GM23338 (cell line): ENCODE measurements at regions not wholly inside any gene's neighbourhood (a gene's known extent, or its start where the extent isn't known, plus 50 kb on each side); places are given as distances from the start of the nearest gene placed in this dataset.

Source experiments
- ATAC-seq: fragments of 200-7000 bp; cut with Tn5 transposase; 3 replicates; pipeline ENCODE4 v1.9.1; 2020
- DNase-seq: peaks from one replicate; pipeline ENCODE4 v3.0.0-alpha.2; 2015; ENCODE audit warnings: low spot score
- H2AFZ ChIP-seq: fragments of 200-600 bp; sonication (generic); 2 replicates; pipeline ENCODE4 v1.8.0; 2016; ENCODE audit warnings: antibody characterized with exemption, mild to moderate bottlenecking, moderate library complexity
- H3F3A ChIP-seq: fragments of 200-600 bp; sonication (generic); replicated peaks from 2 replicates; pipeline ENCODE4 v1.8.0; 2017; ENCODE audit warnings: antibody characterized with exemption, mixed run types, low read depth
- H3K27ac ChIP-seq: fragments of 200-600 bp; sonication (generic); 2 replicates; pipeline ENCODE4 v1.6.1; 2016; ENCODE audit warnings: low read depth
- H3K27me3 ChIP-seq: fragments of 200-600 bp; sonication (generic); 2 replicates; pipeline ENCODE4 v1.8.0; 2016; ENCODE audit warnings: mild to moderate bottlenecking, mixed run types, moderate library complexity; ENCODE audit not compliant: insufficient read depth
- H3K36me3 ChIP-seq: fragments of 200-600 bp; sonication (generic); 2 replicates; pipeline ENCODE4 v1.8.0; 2016; ENCODE audit warnings: mild to moderate bottlenecking; ENCODE audit not compliant: insufficient read depth
- H3K4me1 ChIP-seq: fragments of 200-600 bp; sonication (generic); 2 replicates; pipeline ENCODE4 v1.8.0; 2016; ENCODE audit warnings: mild to moderate bottlenecking, moderate library complexity; ENCODE audit not compliant: insufficient read depth
- H3K4me2 ChIP-seq: fragments of 200-600 bp; sonication (generic); 2 replicates; pipeline ENCODE4 v1.7.1; 2017; ENCODE audit warnings: mixed run types
- H3K4me3 ChIP-seq: fragments of 200-600 bp; sonication (generic); 2 replicates; pipeline ENCODE4 v1.6.1; 2016; ENCODE audit warnings: mixed run types
- H3K79me2 ChIP-seq: fragments of 200-600 bp; sonication (generic); replicated peaks from 2 replicates; pipeline ENCODE4 v1.8.0; 2017; ENCODE audit warnings: mild to moderate bottlenecking; ENCODE audit not compliant: insufficient read depth
- H3K9me2 ChIP-seq: fragments of 200-600 bp; sonication (generic); 2 replicates; pipeline ENCODE4 v1.8.0; 2017; ENCODE audit not compliant: insufficient read depth
- H4K20me1 ChIP-seq: fragments of 200-600 bp; sonication (generic); replicated peaks from 2 replicates; pipeline ENCODE4 v1.8.0; 2017; ENCODE audit warnings: mild to moderate bottlenecking; ENCODE audit not compliant: insufficient read depth
- H3K27ac Mint-ChIP-seq: 2 replicates; pipeline ENCODE4 v1.8.0; 2020; ENCODE audit warnings: inconsistent platforms, mild to moderate bottlenecking, moderate library complexity, mixed read lengths
- H3K27me3 Mint-ChIP-seq: 3 replicates; pipeline ENCODE4 v1.8.0; 2022; ENCODE audit warnings: low read depth, mild to moderate bottlenecking, moderate library complexity, mixed read lengths, inconsistent platforms; ENCODE audit not compliant: insufficient read depth, poor library complexity
- H3K36me3 Mint-ChIP-seq: 3 replicates; pipeline ENCODE4 v1.8.0; 2021; ENCODE audit warnings: low read depth, mild to moderate bottlenecking, inconsistent platforms, moderate library complexity, mixed read lengths
- H3K4me1 Mint-ChIP-seq: 3 replicates; pipeline ENCODE4 v1.8.0; 2020; ENCODE audit warnings: mild to moderate bottlenecking, inconsistent platforms, mixed read lengths
- H3K4me3 Mint-ChIP-seq: 3 replicates; pipeline ENCODE4 v1.8.0; 2021; ENCODE audit warnings: moderate library complexity, mild to moderate bottlenecking, inconsistent platforms, mixed read lengths
- H3K9me3 Mint-ChIP-seq: 3 replicates; pipeline ENCODE4 v1.8.0; 2020; ENCODE audit warnings: moderate library complexity, mild to moderate bottlenecking, inconsistent platforms, mixed read lengths
- CREB1 ChIP-seq: fragments of 250-450 bp; sonication (Bioruptor Pico); IDR thresholded peaks from 2 replicates; pipeline ENCODE4 v1.5.0; 2020; ENCODE audit warnings: low read depth, mild to moderate bottlenecking, moderate library complexity
- EZH2 ChIP-seq: fragments of 200-600 bp; sonication (generic); IDR thresholded peaks from one replicate; pipeline ENCODE4 v1.8.0; 2017; ENCODE audit warnings: antibody characterized with exemption, mild to moderate bottlenecking, low read depth; ENCODE audit not compliant: unreplicated experiment
- EZH2phosphoT487 ChIP-seq: fragments of 200-600 bp; sonication (generic); IDR thresholded peaks from one replicate; pipeline ENCODE4 v1.8.1; 2018; ENCODE audit warnings: antibody characterized with exemption; ENCODE audit not compliant: unreplicated experiment
- JUNB ChIP-seq: IDR thresholded peaks from one replicate; pipeline ENCODE4 v1.6.1; 2016; ENCODE audit warnings: antibody characterized with exemption; ENCODE audit not compliant: unreplicated experiment
- NANOG ChIP-seq: IDR thresholded peaks from 2 replicates; pipeline ENCODE4 v1.6.1; 2016; ENCODE audit warnings: antibody characterized with exemption, borderline replicate concordance
- POLR2AphosphoS5 ChIP-seq: IDR thresholded peaks from 2 replicates; pipeline ENCODE4 v1.6.1; 2016; ENCODE audit warnings: antibody characterized with exemption, low read depth
- STAT1 ChIP-seq: IDR thresholded peaks from one replicate; pipeline ENCODE4 v1.6.1; 2016; ENCODE audit warnings: antibody characterized with exemption; ENCODE audit not compliant: unreplicated experiment
- ZNF114 ChIP-seq: fragments of 250-450 bp; sonication (Bioruptor Pico); IDR thresholded peaks from 2 replicates; pipeline ENCODE4 v1.5.0; 2020; ENCODE audit warnings: mild to moderate bottlenecking, moderate library complexity
- ZNF331 ChIP-seq: fragments of 250-450 bp; sonication (Bioruptor Pico); IDR thresholded peaks from 2 replicates; pipeline ENCODE4 v1.5.0; 2020; ENCODE audit warnings: low read depth, mild to moderate bottlenecking, moderate library complexity
- ZNF462 ChIP-seq: fragments of 250-450 bp; sonication (Bioruptor Pico); IDR thresholded peaks from 2 replicates; pipeline ENCODE4 v1.5.0; 2020; ENCODE audit warnings: mild to moderate bottlenecking, moderate library complexity
- TF ChIP-seq, protein P1 (sequence below), 2 experiments: fragments of 200-600 bp in 1 of 2; sonication (generic) in 1 of 2; conservative IDR thresholded peaks; 2 replicates each; pipeline versions ENCODE4 v1.5.1 to v1.6.1; 2016 to 2017; ENCODE audit warnings: antibody characterized with exemption in 2 of 2, low read depth in 2 of 2, mild to moderate bottlenecking in 2 of 2, moderate library complexity in 1 of 2
- TF ChIP-seq, protein P2 (sequence below): IDR thresholded peaks from 2 replicates; pipeline ENCODE4 v1.6.1; 2016; ENCODE audit warnings: antibody characterized with exemption
- TF ChIP-seq, protein P3 (sequence below): IDR thresholded peaks from one replicate; pipeline ENCODE4 v1.6.1; 2018; ENCODE audit warnings: antibody characterized with exemption; ENCODE audit not compliant: unreplicated experiment

GRCh38 chr3:67832817-67833216 lies 178.4 kb upstream of the SUCLG2 start:
- no peak for ATAC-seq
- Histone ChIP-seq H3K9me2 (peaks cover 5% of the 10 kb centered on the region; the same call in 1 of the 2 replicates), H3K79me2 (no peaks in the 10 kb centered on the region), H3K27ac (no peak overlapping the region), H3K4me1 (no peaks in the 10 kb centered on the region), H3K4me2 (no peak overlapping the region), H3K36me3 (peaks cover 3% of the 10 kb centered on the region; the same call in 1 of the 2 replicates), H3K27me3 (no peaks in the 10 kb centered on the region), H2AFZ (no peak overlapping the region), H4K20me1 (no peaks in the 10 kb centered on the region), H3K4me3 (no peak overlapping the region), H3F3A (no peaks in the 10 kb centered on the region)
- Mint-ChIP-seq H3K27ac (no peak overlapping the region), H3K4me1 (no peaks in the 10 kb centered on the region), H3K9me3 (peaks cover 32% of the 10 kb centered on the region), H3K4me3 (no peak overlapping the region), H3K36me3 (peaks cover 8% of the 10 kb centered on the region; the same call in 2 of the 3 replicates), H3K27me3 (no peaks in the 10 kb centered on the region)
- DNase-seq: no peak
- TF ChIP-seq EZH2 (no peak), CREB1 (CRISPR knock-in tag) (no peak), JUNB (no peak), ZNF114 (no peak), POLR2AphosphoS5 (no peak), ZNF462 (CRISPR knock-in tag) (no peak), EZH2phosphoT487 (no peak), STAT1 (no peak), ZNF331 (CRISPR knock-in tag) (no peak), NANOG (no peak)
- TF ChIP-seq, protein P1, sequence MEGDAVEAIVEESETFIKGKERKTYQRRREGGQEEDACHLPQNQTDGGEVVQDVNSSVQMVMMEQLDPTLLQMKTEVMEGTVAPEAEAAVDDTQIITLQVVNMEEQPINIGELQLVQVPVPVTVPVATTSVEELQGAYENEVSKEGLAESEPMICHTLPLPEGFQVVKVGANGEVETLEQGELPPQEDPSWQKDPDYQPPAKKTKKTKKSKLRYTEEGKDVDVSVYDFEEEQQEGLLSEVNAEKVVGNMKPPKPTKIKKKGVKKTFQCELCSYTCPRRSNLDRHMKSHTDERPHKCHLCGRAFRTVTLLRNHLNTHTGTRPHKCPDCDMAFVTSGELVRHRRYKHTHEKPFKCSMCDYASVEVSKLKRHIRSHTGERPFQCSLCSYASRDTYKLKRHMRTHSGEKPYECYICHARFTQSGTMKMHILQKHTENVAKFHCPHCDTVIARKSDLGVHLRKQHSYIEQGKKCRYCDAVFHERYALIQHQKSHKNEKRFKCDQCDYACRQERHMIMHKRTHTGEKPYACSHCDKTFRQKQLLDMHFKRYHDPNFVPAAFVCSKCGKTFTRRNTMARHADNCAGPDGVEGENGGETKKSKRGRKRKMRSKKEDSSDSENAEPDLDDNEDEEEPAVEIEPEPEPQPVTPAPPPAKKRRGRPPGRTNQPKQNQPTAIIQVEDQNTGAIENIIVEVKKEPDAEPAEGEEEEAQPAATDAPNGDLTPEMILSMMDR (conservative IDR thresholded peaks at IDR 0.05; ENCODE audit: low read depth in 2 of 2): no peak
- TF ChIP-seq, protein P2, sequence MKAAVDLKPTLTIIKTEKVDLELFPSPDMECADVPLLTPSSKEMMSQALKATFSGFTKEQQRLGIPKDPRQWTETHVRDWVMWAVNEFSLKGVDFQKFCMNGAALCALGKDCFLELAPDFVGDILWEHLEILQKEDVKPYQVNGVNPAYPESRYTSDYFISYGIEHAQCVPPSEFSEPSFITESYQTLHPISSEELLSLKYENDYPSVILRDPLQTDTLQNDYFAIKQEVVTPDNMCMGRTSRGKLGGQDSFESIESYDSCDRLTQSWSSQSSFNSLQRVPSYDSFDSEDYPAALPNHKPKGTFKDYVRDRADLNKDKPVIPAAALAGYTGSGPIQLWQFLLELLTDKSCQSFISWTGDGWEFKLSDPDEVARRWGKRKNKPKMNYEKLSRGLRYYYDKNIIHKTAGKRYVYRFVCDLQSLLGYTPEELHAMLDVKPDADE: no peak
- TF ChIP-seq, protein P3, sequence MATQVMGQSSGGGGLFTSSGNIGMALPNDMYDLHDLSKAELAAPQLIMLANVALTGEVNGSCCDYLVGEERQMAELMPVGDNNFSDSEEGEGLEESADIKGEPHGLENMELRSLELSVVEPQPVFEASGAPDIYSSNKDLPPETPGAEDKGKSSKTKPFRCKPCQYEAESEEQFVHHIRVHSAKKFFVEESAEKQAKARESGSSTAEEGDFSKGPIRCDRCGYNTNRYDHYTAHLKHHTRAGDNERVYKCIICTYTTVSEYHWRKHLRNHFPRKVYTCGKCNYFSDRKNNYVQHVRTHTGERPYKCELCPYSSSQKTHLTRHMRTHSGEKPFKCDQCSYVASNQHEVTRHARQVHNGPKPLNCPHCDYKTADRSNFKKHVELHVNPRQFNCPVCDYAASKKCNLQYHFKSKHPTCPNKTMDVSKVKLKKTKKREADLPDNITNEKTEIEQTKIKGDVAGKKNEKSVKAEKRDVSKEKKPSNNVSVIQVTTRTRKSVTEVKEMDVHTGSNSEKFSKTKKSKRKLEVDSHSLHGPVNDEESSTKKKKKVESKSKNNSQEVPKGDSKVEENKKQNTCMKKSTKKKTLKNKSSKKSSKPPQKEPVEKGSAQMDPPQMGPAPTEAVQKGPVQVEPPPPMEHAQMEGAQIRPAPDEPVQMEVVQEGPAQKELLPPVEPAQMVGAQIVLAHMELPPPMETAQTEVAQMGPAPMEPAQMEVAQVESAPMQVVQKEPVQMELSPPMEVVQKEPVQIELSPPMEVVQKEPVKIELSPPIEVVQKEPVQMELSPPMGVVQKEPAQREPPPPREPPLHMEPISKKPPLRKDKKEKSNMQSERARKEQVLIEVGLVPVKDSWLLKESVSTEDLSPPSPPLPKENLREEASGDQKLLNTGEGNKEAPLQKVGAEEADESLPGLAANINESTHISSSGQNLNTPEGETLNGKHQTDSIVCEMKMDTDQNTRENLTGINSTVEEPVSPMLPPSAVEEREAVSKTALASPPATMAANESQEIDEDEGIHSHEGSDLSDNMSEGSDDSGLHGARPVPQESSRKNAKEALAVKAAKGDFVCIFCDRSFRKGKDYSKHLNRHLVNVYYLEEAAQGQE: no peak
